ENCODE measurements at regions not wholly inside any gene's neighbourhood (a gene's known extent, or its start where the extent isn't known, plus 50 kb on each side); places are given as distances from the start of the nearest gene placed in this dataset.

DNA sequence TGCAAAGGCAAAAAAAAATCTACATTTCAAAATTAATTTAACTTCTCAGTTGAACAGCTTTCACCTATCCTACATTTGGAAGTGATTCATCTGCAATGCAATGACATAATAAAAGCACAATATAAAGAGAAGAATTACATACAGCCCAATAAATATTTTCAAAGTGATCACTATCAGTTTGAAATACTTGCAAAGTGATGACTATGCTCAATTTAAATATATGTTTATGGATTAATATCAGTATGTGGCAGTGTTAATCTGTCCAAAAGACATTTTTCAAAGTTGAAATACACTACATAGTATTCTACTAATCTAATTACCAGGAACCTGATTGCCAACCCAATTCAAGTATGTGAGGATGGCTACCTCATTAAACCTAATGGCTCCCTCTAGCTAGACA, 460.7 kb upstream of the ATXN7L3B start:
- Histone ChIP-seq H3K4me3 (ENCODE audit: low read depth in 1 of 3, low read length in 3 of 3) (no peak overlapping the region), H3K9ac (ENCODE audit: low read depth in 1 of 2, low read length in 2 of 2) (no peak overlapping the region), H3K9me3 (ENCODE audit: control insufficient read depth in 4 of 4, low read length in 3 of 4) (no peaks in the 10 kb centered on the region), H3K27me3 (ENCODE audit: control insufficient read depth in 4 of 4, insufficient read depth in 4 of 4, low read length in 3 of 4) (no peaks in the 10 kb centered on the region), H3K27ac (ENCODE audit: low read depth in 1 of 2, low read length in 2 of 2) (no peak overlapping the region), H3K4me1 (ENCODE audit: control insufficient read depth in 4 of 4, insufficient read depth in 4 of 4, low read length in 3 of 4) (no peaks in the 10 kb centered on the region), H3K36me3 (ENCODE audit: control insufficient read depth in 4 of 4, insufficient read depth in 3 of 4, low read depth in 1 of 4, low read length in 3 of 4) (no peaks in the 10 kb centered on the region)
- no peak for DNase-seq (ENCODE audit: low spot score)
- TF ChIP-seq YY1 (IDR thresholded peaks at IDR 0.05) (no peak), RAD21 (IDR thresholded peaks at IDR 0.05) (no peak), REST (IDR thresholded peaks at IDR 0.05) (no peak)

- H3K9me3 ChIP-seq (ENCODE audit: control insufficient read depth in 4 of 4, low read length in 3 of 4): no peaks in the 10 kb centered on the region
- H3K36me3 ChIP-seq (ENCODE audit: control insufficient read depth in 4 of 4, insufficient read depth in 3 of 4, low read depth in 1 of 4, low read length in 3 of 4): no peaks in the 10 kb centered on the region
- H3K9ac ChIP-seq (ENCODE audit: low read depth in 1 of 2, low read length in 2 of 2): no peak overlapping the region
- TF ChIP-seq RAD21 (IDR thresholded peaks at IDR 0.05) (no peak), ATF3 (IDR thresholded peaks at IDR 0.05) (no peak), MAX (IDR thresholded peaks at IDR 0.05) (no peak)
- no peaks in the 10 kb centered on the region for H3K27me3 ChIP-seq (ENCODE audit: control insufficient read depth in 4 of 4, insufficient read depth in 4 of 4, low read length in 3 of 4)
- no peak overlapping the region for H3K4me3 ChIP-seq (ENCODE audit: low read depth in 1 of 3, low read length in 3 of 3)
- WGBS: 65% methylated on average over 2 of the region's 2 CpGs
- H3K27ac ChIP-seq (ENCODE audit: low read depth in 1 of 2, low read length in 2 of 2): no peak overlapping the region
- no peak for DNase-seq (ENCODE audit: low spot score)
- H3K4me1 ChIP-seq (ENCODE audit: control insufficient read depth in 4 of 4, insufficient read depth in 4 of 4, low read length in 3 of 4): no peaks in the 10 kb centered on the region
Observed at GRCh38 chr12:74105434-74105833, 432.2 kb upstream of the ATXN7L3B start.

- H3K27me3 ChIP-seq (ENCODE audit: control insufficient read depth in 4 of 4, insufficient read depth in 4 of 4, low read length in 3 of 4): no peaks in the 10 kb centered on the region
- no peak overlapping the region for H3K4me3 ChIP-seq (ENCODE audit: low read depth in 1 of 3, low read length in 3 of 3)
- 92% methylated on average over 2 of the region's 2 CpGs for WGBS
- H3K36me3 ChIP-seq (ENCODE audit: control insufficient read depth in 4 of 4, insufficient read depth in 3 of 4, low read depth in 1 of 4, low read length in 3 of 4): no peaks in the 10 kb centered on the region
- no peak for DNase-seq (ENCODE audit: low spot score)
- TF ChIP-seq FOXA2 (IDR thresholded peaks at IDR 0.05): no peak
- TF ChIP-seq JUND (IDR thresholded peaks at IDR 0.05): no peak
- TF ChIP-seq CTCF (IDR thresholded peaks at IDR 0.05; ENCODE audit: low read depth, low read length, missing input control): no peak
- no peak for TF ChIP-seq REST (IDR thresholded peaks at IDR 0.05)
- TF ChIP-seq ATF3 (IDR thresholded peaks at IDR 0.05): no peak
- TF ChIP-seq HNF4G (IDR thresholded peaks at IDR 0.05): no peak
- no peak for TF ChIP-seq HNF4A (conservative IDR thresholded peaks at IDR 0.05)
- no peak overlapping the region for H3K9ac ChIP-seq (ENCODE audit: low read depth in 1 of 2, low read length in 2 of 2)
- no peaks in the 10 kb centered on the region for H3K9me3 ChIP-seq (ENCODE audit: control insufficient read depth in 4 of 4, low read length in 3 of 4)
- no peaks in the 10 kb centered on the region for H3K4me1 ChIP-seq (ENCODE audit: control insufficient read depth in 4 of 4, insufficient read depth in 4 of 4, low read length in 3 of 4)
- no peak overlapping the region for H3K27ac ChIP-seq (ENCODE audit: low read depth in 1 of 2, low read length in 2 of 2)
Observed at GRCh38 chr12:74108729-74109128, 428.9 kb upstream of the ATXN7L3B start.
